SU-DHL-6 (cell line): ENCODE measurements at regions not wholly inside any gene's neighbourhood (a gene's known extent, or its start where the extent isn't known, plus 50 kb on each side); places are given as distances from the start of the nearest gene placed in this dataset.
A peak's percentile ranks its signal among the peaks of the same experiment; 100 is the strongest.
"Not testable (repeated sequence)": the region's sequence is repeated elsewhere in the genome, so short reads cannot be mapped to it uniquely, and the experiment has no call there.

Experiments
- H2AFZ ChIP-seq: fragments of 200-600 bp; sonication (generic); 2 replicates; pipeline ENCODE4 v1.6.1; 2014; ENCODE audit warnings: low read depth, mild to moderate bottlenecking, moderate library complexity, mixed read lengths, antibody characterized with exemption, low read length; ENCODE audit not compliant: severe bottlenecking
- H3F3A ChIP-seq: fragments of 200-600 bp; shearing (Covaris generic); 2 replicates; pipeline ENCODE4 v1.6.0; 2016; ENCODE audit warnings: antibody characterized with exemption, mild to moderate bottlenecking; ENCODE audit not compliant: insufficient read depth
- H3K27ac ChIP-seq: fragments of 200-600 bp; sonication (generic); 2 replicates; pipeline ENCODE4 v1.5.1; 2016; ENCODE audit warnings: low read depth, mild to moderate bottlenecking, low read length, moderate library complexity, mixed read lengths
- H3K27me3 ChIP-seq: fragments of 200-600 bp; sonication (generic), shearing (Covaris generic); 2 replicates; pipeline ENCODE4 v1.6.0; 2014; ENCODE audit warnings: mild to moderate bottlenecking, low read length
- H3K36me3 ChIP-seq: fragments of 200-600 bp; sonication (generic); 2 replicates; pipeline ENCODE4 v1.6.1; 2014; ENCODE audit warnings: mild to moderate bottlenecking, low read length, mixed read lengths
- H3K4me2 ChIP-seq: fragments of 300-600, 200-600 bp; shearing (Covaris generic), sonication (generic); 2 replicates; pipeline ENCODE4 v1.6.0; 2014; ENCODE audit warnings: low read length, low read depth, mild to moderate bottlenecking; ENCODE audit not compliant: poor library complexity, severe bottlenecking
- H3K4me3 ChIP-seq: fragments of 200-600 bp; sonication (generic); 2 replicates; pipeline ENCODE4 v1.5.1; 2014; ENCODE audit warnings: antibody characterized with exemption, low read length, mild to moderate bottlenecking, mixed read lengths; ENCODE audit not compliant: insufficient read depth, poor library complexity, severe bottlenecking
- H3K79me2 ChIP-seq: fragments of 200-600 bp; sonication (generic); 2 replicates; pipeline ENCODE4 v1.6.1; 2014; ENCODE audit warnings: mild to moderate bottlenecking, low read length, moderate library complexity; ENCODE audit not compliant: insufficient read depth
- H3K9ac ChIP-seq: fragments of 200-600 bp; sonication (generic); 2 replicates; pipeline ENCODE4 v1.7.0; 2014; ENCODE audit warnings: mild to moderate bottlenecking, low read length
- H3K9me2 ChIP-seq: fragments of 200-600 bp; sonication (generic); replicated peaks from 2 replicates; pipeline ENCODE4 v1.6.1; 2014; ENCODE audit warnings: low read length; ENCODE audit not compliant: insufficient read depth
- H3K9me3 ChIP-seq: fragments of 200-600 bp; sonication (generic); 2 replicates; pipeline ENCODE4 v1.6.1; 2014; ENCODE audit warnings: low read length, mixed read lengths; ENCODE audit not compliant: insufficient read depth
- H4K20me1 ChIP-seq: fragments of 200-600 bp; sonication (generic); 2 replicates; pipeline ENCODE4 v1.6.1; 2014; ENCODE audit warnings: low read depth, mild to moderate bottlenecking, antibody characterized with exemption, low read length, moderate library complexity, mixed read lengths
- EZH2phosphoT487 ChIP-seq: fragments of 200-600 bp; sonication (generic), shearing (Covaris generic); conservative IDR thresholded peaks from 2 replicates; pipeline ENCODE4 v1.6.1; 2018; ENCODE audit warnings: mild to moderate bottlenecking, antibody characterized with exemption, low read length, moderate library complexity, mixed read lengths
- TF ChIP-seq, protein P1 (sequence below): fragments of 200-600 bp; sonication (generic); IDR thresholded peaks from one replicate; pipeline ENCODE4 v1.5.1; 2017; ENCODE audit warnings: antibody characterized with exemption, mild to moderate bottlenecking, low read length, moderate library complexity; ENCODE audit not compliant: insufficient read depth, poor library complexity, severe bottlenecking

DNA sequence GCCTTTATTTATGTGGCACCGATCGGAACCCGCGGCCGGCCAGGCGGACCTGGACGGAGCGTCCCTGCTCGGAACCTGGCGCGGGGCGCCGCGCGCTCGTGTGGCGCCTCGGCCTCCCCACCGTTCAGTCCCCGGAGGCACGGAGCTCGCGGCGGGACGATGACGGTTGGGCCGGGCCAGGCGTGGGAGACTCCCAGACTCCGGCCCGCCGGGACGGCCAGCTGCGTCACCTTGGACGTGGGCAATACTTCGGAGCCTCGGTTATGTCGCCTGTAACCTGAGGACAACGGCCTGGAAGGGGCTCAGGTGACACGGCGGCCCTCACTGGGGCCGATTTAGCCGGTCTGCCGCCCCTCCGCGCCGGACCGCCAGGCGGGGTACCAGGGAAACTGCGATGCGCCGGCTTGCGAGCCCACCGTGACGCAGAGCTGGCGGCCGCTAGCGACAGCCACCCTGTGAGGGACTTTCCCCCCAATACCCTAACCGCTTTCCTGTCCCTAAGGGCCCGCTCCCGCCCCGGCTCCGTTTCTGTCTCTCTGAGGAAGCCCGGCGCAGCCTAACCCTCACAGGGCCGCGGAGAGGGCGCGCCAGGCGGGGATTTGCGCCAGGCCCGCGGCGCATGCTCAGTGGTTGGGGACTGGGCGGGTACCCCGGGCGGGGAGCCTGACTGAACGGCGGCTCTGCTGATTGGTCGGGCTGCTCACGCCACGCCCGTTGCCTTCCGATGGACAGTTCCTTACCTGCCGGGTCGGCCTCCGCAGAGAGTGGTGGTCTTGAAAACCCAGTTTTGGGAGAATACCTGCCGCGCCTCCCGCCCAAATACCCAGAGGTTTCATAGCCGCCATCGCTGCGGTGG, 109.5 kb upstream of the DOCK9 start:
- H3K9ac ChIP-seq = peak overlapping the region; percentile 76
- peak overlapping the region; percentile 72 for H3K4me2 ChIP-seq
- no peaks in the 10 kb centered on the region for H3K36me3 ChIP-seq
- H3K9me2 ChIP-seq = no peaks in the 10 kb centered on the region
- no peaks in the 10 kb centered on the region for H3K79me2 ChIP-seq
- TF ChIP-seq, protein P1, sequence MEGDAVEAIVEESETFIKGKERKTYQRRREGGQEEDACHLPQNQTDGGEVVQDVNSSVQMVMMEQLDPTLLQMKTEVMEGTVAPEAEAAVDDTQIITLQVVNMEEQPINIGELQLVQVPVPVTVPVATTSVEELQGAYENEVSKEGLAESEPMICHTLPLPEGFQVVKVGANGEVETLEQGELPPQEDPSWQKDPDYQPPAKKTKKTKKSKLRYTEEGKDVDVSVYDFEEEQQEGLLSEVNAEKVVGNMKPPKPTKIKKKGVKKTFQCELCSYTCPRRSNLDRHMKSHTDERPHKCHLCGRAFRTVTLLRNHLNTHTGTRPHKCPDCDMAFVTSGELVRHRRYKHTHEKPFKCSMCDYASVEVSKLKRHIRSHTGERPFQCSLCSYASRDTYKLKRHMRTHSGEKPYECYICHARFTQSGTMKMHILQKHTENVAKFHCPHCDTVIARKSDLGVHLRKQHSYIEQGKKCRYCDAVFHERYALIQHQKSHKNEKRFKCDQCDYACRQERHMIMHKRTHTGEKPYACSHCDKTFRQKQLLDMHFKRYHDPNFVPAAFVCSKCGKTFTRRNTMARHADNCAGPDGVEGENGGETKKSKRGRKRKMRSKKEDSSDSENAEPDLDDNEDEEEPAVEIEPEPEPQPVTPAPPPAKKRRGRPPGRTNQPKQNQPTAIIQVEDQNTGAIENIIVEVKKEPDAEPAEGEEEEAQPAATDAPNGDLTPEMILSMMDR = no peak
- no peak for TF ChIP-seq EZH2phosphoT487
- H3K4me3 ChIP-seq = peak overlapping the region; percentile 65
- H3F3A ChIP-seq = 0 out of 2 replicates have a peak, but pooled peaks cover 3% of the 10 kb centered on the region
- H4K20me1 ChIP-seq = no peaks in the 10 kb centered on the region
- peak overlapping the region; percentile 48 for H3K27ac ChIP-seq
- H3K9me3 ChIP-seq = no peaks in the 10 kb centered on the region
- H3K27me3 ChIP-seq = no peaks in the 10 kb centered on the region
- peak overlapping the region; percentile 93 for H2AFZ ChIP-seq

DNA sequence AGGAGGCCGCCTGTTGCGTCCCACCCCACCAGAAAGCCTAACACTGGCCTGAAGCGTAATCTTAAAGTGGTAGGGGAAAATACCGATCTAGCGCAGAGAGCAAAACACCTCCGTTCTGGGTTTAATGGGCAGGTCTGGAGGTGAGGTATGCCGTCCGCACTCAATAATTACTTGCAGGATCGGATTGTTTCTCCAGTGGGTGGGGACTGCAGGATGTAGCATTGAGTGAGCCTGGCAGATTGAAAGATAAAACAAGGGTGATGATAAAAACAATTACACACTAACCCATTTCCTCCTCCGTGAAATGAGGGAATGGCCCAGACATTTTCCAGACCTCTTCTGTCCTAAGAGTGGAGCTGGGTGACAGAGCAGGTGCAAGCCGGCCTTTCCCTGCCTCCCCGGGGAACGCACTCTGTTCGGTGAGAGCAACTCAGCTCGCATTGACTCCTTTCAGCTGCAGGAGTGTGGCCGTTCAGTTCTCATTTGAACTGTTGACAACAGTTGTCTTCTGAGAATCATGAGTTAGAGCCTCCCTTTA, 110.2 kb upstream of the DOCK9 start:
- Histone ChIP-seq H3K27me3 (no peaks in the 10 kb centered on the region), H3K9me3 (no peaks in the 10 kb centered on the region), H3K4me3 (peak overlapping the region; percentile 65), H3K79me2 (no peaks in the 10 kb centered on the region), H3K27ac (peak overlapping the region; percentile 41), H3K9ac (peak overlapping the region; percentile 76), H3K9me2 (no peaks in the 10 kb centered on the region), H3K36me3 (no peaks in the 10 kb centered on the region), H4K20me1 (no peaks in the 10 kb centered on the region), H3F3A (0 out of 2 replicates have a peak, but pooled peaks cover 3% of the 10 kb centered on the region), H2AFZ (peak overlapping the region; percentile 93), H3K4me2 (peak overlapping the region; percentile 72)
- TF ChIP-seq, protein P1 = no peak
- TF ChIP-seq EZH2phosphoT487 = no peak

DNA sequence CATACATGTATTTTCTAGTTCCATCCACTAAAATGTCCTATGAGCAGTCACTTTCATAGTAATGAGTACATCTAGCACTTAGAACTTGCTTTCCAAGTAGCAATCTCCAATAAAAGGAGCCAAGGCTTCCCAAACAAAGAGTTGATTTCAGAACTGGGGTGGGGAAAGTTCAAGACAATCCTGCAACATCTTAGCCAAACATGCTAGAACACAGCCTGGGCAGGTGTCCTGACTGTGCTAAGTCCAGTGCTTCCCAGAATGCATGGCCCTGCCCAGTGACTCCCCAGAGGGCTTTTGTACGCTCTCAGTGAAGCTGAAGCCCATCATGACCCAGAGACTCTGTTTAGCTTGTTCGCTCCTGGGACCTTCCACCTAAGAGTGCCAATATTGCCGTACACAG, 106.7 kb upstream of the UBAC2 start:
- H3F3A ChIP-seq = no peaks in the 10 kb centered on the region
- H3K9ac ChIP-seq = no peak overlapping the region
- no peaks in the 10 kb centered on the region for H4K20me1 ChIP-seq
- H3K9me3 ChIP-seq = no peaks in the 10 kb centered on the region
- H3K4me2 ChIP-seq = no peak overlapping the region
- H3K79me2 ChIP-seq = no peaks in the 10 kb centered on the region
- no peak overlapping the region for H3K4me3 ChIP-seq
- H3K9me2 ChIP-seq = no peaks in the 10 kb centered on the region
- TF ChIP-seq, protein P1 = no peak
- TF ChIP-seq EZH2phosphoT487 = no peak
- H3K27ac ChIP-seq = no peak overlapping the region
- no peak overlapping the region for H2AFZ ChIP-seq
- H3K27me3 ChIP-seq = no peaks in the 10 kb centered on the region
- no peaks in the 10 kb centered on the region for H3K36me3 ChIP-seq

DNA sequence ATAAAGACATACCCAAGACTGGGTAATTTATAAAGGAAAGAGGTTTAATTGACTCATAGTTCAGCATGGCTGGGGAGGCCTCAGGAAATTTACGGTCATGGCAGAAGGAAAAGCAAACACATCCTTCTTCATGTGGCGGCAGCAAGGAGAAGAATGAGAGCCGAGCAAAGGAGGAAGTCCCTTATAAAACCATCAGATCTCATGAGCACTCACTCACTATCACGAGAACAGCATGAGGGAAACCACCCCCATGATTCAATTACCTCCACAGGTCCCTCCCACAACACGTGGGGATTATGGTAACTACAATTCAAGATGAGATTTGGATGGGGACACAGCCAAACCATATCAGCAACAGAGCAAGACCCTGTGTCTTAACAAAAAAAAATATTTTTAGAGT, 98.8 kb upstream of the UBAC2 start:
- not testable (repeated sequence) for H3K36me3 ChIP-seq, H3K9ac ChIP-seq, H2AFZ ChIP-seq, H3F3A ChIP-seq, H3K4me3 ChIP-seq, H3K27ac ChIP-seq, H3K9me3 ChIP-seq, H4K20me1 ChIP-seq, H3K27me3 ChIP-seq, H3K79me2 ChIP-seq, H3K4me2 ChIP-seq, H3K9me2 ChIP-seq
